GM18858 (cell line): ENCODE measurements at regions not wholly inside any gene's neighbourhood (a gene's known extent, or its start where the extent isn't known, plus 50 kb on each side); places are given as distances from the start of the nearest gene placed in this dataset.

Experiments
- ATAC-seq: cut with Tn5 transposase; IDR thresholded peaks from one replicate; pipeline ENCODE4 v1.9.1; 2021; ENCODE audit not compliant: unreplicated experiment

- no peak for ATAC-seq
Observed at GRCh38 chr10:44593952-44594351, 209.1 kb upstream of the CXCL12 start.

DNA sequence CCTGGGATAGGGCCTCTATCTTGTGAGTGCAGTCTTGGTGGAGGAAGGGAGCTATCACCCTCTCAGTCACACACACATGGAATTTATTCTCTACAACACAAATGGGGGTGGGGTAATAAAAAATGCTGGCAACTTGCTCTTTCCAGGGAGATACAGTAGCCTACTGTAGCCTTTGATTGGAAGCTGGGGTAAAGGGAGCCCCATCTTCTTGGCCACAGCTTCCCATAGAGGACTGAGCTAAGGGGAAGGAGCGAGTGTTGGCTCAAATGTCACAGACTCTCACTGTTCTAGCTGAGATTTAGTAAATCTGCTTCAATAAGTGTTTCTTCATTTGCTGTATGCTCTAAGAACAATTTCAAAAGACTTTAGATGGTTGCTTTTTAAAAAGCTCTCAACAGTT lies 222.2 kb upstream of the CXCL12 start:
- ATAC-seq, result no peak

DNA sequence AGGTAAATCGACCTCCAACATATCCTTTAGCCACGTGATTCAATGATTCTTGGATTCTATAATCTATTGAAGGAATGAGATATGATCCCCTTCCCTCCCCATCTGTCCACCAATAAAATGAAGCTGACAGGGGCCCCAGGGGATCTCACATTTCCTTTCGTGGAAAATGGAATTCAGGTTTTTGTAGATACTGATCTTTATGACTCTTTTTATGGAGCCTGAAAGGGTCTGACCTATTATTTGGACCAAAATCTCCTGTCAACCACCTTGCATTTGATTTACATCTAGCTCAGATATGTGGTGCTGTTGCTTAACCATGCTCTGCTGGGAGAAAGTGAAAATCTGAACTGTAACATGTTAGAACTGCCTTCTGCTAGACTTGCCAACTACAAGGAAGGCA lies 234.0 kb upstream of the CXCL12 start:
- ATAC-seq, result no peak

- ATAC-seq, result no peak
Observed at GRCh38 chr10:44619521-44619920, 234.6 kb upstream of the CXCL12 start.

DNA sequence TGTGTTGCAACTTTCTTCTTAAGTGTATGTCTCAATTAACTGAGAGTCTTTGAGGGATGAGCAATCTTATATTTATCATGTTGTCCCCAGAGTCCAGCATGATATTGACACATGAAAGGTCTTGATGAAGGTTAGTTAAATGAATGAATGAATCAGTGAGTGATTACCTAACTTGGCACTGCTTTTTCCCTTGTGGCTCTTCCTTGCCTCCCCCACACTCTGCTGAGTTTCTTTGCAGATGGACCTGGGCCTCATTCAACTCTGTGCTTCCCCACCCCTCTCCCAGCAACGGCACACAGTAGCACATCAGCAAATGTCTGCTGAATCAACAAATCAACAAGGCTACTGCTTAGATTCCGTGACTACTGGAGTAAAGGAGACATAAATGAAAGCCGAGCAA lies 235.1 kb upstream of the CXCL12 start:
- no peak for ATAC-seq

- ATAC-seq, result no peak
Observed at GRCh38 chr10:44627591-44628354, 242.9 kb upstream of the CXCL12 start.

- no peak for ATAC-seq
Observed at GRCh38 chr10:44628921-44629320, 244.0 kb upstream of the CXCL12 start.

DNA sequence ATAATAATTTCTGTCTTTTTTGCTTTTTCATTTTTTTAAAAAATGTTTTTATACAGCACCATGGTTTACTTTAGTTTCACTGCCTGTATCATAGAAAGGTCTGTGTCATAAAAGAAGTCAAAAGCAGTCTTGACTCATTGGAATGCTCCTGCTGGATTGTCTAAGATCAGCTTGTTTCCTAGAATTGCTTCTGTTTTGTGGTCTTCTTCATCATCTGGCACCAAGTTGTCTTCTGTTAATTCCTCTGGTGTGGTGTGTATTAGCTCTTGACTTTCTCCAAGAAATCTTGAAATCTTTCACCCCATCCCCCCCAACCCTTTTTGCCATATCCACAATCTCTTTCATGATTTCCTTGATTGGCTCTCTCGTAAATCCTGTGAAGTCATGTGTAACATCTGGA lies 250.3 kb upstream of the CXCL12 start:
- no peak for ATAC-seq

DNA sequence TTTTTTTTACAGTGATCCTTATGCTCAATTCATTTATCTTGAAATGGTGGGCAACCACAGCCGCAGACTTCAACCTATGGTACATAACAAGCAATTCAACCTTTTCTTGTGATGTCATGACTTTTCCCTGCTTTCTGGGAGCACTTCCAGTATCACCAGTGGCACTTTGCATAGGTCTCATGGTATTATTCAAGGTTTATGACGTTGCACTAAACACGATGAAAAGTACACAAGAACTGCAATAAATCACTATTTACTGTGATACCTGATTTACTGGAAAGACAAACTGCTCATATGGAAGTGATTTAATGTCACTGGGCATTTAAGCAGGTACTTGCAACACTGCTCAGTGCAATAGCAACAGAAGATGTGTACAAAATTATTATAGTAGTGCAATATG lies 251.7 kb upstream of the CXCL12 start:
- no peak for ATAC-seq

DNA sequence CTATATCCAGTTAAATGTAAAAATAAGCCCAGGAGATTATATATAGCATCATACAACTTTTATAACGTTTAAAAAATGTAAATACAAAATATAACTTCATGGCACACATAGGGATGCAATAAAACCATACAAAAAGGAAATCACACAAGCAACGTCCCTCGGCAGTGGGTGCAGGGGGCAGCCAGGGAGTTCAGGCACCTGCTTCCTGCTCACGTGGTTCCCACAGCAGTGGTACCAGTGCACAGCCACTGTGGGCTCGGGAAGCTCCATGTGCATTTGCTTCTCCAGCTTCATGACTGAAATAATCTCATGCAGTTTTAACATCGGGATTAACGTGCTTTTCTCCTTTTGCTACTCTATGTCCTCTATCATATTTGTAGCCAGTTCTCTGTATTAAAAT lies 255.5 kb upstream of the CXCL12 start:
- ATAC-seq, result no peak

GRCh38 chr10:44647473-44647872 lies 262.6 kb upstream of the CXCL12 start:
- no peak for ATAC-seq

GRCh38 chr10:44647877-44648542 lies 263.1 kb upstream of the CXCL12 start:
- ATAC-seq, result no peak

DNA sequence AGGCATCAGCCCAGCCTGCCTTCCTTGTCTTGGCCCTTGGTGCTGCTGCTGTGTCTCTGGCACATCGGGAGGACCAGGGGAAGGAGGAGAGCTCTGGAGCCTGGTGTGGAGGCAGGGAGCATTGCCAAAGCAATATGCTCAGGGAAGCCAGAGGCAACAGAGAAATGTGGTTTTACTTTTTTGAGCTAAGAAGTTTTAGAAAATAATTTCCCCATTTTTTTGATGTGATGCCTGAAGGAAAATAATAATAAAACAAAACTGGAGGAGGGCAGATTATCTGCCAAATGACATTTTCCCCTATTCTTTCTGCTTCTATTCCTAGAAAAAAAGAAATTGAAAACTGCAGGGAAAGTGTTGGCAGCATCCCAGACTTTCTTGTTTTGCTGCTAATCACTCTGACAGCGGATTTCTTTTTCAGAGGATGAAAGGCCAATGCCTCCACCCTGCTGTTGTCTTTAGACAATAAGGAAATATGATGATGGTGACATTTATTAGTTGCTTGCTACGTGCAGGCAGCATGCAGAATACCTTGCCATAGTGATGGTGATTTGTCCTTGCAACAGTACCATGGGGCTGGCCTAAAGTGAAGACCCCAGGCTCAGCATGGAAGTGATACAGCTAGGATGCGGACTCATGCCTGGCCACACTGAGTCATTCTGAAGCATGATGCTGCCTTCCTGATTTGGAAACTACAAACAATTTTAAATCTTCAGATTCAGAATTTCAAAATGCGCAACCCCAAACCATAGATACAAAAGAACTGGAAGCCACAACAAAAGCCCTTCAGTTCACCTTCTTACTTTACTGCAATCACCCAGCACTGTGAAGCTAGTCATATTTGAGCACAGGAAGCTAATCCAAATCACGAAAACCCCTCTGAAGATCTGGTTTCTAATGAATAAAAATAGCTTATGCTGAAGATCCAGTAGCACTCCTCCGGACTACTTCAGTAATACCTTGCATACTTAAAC lies 260.2 kb upstream of the TMEM72 start:
- ATAC-seq, result no peak

GRCh38 chr10:44651834-44652233 lies 259.3 kb upstream of the TMEM72 start:
- no peak for ATAC-seq

DNA sequence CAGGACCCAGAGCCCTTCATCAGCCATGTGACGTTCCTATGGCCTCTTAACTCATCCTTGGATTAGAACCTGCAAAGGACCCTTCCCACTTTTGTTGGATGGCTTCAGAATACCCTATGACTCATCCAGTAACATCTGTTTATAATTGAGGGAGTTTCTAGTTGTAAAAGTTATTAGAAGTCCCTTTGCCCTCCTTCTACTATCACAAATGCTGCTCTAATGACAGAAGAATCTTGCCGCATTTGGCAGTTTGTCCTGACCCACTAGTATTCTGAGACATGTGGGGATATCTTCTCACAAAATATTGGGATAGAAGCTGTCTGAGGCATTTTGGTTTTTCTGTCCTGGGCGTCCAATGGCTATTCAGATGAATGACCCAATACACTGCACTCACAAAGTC lies 251.8 kb upstream of the TMEM72 start:
- no peak for ATAC-seq

DNA sequence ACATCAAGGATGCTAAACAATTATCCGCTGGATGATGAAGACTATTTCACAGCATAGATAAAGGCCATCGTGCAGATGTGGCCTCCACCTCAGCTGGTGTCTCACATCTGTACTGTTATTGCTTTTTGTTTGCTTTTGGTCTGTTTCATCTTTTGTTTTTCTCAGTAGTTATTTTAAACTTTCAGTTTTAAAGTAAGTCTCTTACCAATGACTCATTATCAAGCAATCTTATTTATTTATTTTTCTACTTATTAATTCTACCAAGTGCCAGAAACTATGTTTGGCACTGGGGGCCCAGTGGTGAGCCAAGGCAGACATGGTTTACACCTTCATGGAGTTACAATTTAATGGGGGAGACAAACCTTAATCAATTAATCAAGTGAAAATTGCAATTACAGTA lies 250.9 kb upstream of the TMEM72 start:
- no peak for ATAC-seq

- no peak for ATAC-seq
Observed at GRCh38 chr10:44662051-44662450, 249.1 kb upstream of the TMEM72 start.

DNA sequence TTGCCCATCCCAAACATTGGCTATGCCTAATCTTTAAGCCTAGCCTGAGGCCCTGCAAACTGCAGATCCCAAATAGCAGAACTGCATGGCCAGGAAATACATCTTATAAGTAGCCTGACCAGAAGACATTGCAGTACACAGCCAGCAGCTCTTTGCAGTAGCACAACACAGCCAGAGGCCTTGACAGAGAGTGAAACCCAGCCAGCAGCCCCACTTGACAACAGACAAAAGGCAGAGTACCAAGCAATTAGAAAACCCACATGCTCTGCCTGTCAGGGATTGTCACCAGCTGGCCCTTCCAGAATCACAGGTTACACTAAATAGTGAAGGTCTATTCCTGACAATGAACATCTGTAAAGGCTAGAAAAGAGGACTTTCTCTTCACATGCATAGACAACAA lies 242.8 kb upstream of the TMEM72 start:
- ATAC-seq, result no peak

- no peak for ATAC-seq
Observed at GRCh38 chr10:44671319-44671718, 239.8 kb upstream of the TMEM72 start.

GRCh38 chr10:44673245-44673983 lies 237.7 kb upstream of the TMEM72 start:
- ATAC-seq, result no peak
